ENCODE measurements at regions not wholly inside any gene's neighbourhood (a gene's known extent, or its start where the extent isn't known, plus 50 kb on each side); places are given as distances from the start of the nearest gene placed in this dataset.

- peaks cover 0 to 3% (median 0%) of the 10 kb centered on the region in 3 donors for H3K9me3 ChIP-seq (ENCODE audit: control extremely low read depth in 1 of 3, control insufficient read depth in 2 of 3, insufficient read depth in 1 of 3, low read length in 2 of 3)
- no peak for DNase-seq
- no peaks in the 10 kb centered on the region for H3K4me1 ChIP-seq (ENCODE audit: control insufficient read depth in 2 of 2, insufficient read depth in 2 of 2, low read length in 2 of 2)
- H3K27ac Mint-ChIP-seq, result no peak overlapping the region
- H3K27me3 ChIP-seq (replicated peaks in 1 of 4; ENCODE audit: control extremely low read depth in 1 of 4, control insufficient read depth in 3 of 4, insufficient read depth in 4 of 4, low read length in 3 of 4), result no peaks in the 10 kb centered on the region
- ChIA-PET POLR2A (no interaction called here), CTCF (no interaction called here)
- no peaks in the 10 kb centered on the region for H4K20me1 ChIP-seq (ENCODE audit: control insufficient read depth, insufficient read depth, low read length, poor library complexity, severe bottlenecking)
- H3K4me3 ChIP-seq (ENCODE audit: control extremely low read depth in 1 of 5, extremely low read depth in 1 of 5, insufficient read depth in 1 of 5, low read depth in 2 of 5, low read length in 4 of 5), result no peak overlapping the region
- H3K4me2 ChIP-seq (replicated peaks; ENCODE audit: low read depth, low read length, poor library complexity, severe bottlenecking), result no peak overlapping the region
- peaks cover 5% of the 10 kb centered on the region for H3K27me3 Mint-ChIP-seq
- intact Hi-C loops (cut with micrococcal nuclease), result no loop called here
- H3K27ac ChIP-seq (ENCODE audit: low read length in 2 of 2), result no peak overlapping the region
- H3K36me3 ChIP-seq (replicated peaks in 1 of 2; ENCODE audit: control extremely low read depth in 1 of 2, control insufficient read depth in 1 of 2, extremely low read depth in 1 of 2, insufficient read depth in 2 of 2, low read length in 1 of 2), result no peaks in the 10 kb centered on the region
- no CpG with 5 or more reads among the region's 3 CpGs for WGBS (ENCODE audit: insufficient coverage)
- H3K4me3 Mint-ChIP-seq, result no peak overlapping the region
- no peak overlapping the region for H3K9ac ChIP-seq (ENCODE audit: low read length)
- TF ChIP-seq EZH2 (IDR thresholded peaks at IDR 0.05; ENCODE audit: borderline replicate concordance, insufficient read depth, low read depth, low read length, poor library complexity, severe bottlenecking), result no peak
- TF ChIP-seq, protein P1, sequence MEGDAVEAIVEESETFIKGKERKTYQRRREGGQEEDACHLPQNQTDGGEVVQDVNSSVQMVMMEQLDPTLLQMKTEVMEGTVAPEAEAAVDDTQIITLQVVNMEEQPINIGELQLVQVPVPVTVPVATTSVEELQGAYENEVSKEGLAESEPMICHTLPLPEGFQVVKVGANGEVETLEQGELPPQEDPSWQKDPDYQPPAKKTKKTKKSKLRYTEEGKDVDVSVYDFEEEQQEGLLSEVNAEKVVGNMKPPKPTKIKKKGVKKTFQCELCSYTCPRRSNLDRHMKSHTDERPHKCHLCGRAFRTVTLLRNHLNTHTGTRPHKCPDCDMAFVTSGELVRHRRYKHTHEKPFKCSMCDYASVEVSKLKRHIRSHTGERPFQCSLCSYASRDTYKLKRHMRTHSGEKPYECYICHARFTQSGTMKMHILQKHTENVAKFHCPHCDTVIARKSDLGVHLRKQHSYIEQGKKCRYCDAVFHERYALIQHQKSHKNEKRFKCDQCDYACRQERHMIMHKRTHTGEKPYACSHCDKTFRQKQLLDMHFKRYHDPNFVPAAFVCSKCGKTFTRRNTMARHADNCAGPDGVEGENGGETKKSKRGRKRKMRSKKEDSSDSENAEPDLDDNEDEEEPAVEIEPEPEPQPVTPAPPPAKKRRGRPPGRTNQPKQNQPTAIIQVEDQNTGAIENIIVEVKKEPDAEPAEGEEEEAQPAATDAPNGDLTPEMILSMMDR (IDR thresholded peaks at IDR 0.05), result no peak
- H3K79me2 ChIP-seq (ENCODE audit: control insufficient read depth, insufficient read depth, low read length), result no peaks in the 10 kb centered on the region
- H3K9me3 Mint-ChIP-seq (ENCODE audit: insufficient read depth), result no peaks in the 10 kb centered on the region
- no peak overlapping the region for H2AFZ ChIP-seq (ENCODE audit: insufficient read depth, low read depth, low read length, poor library complexity, severe bottlenecking)
- ATAC-seq (ENCODE audit: low read depth), result no peak
- peaks cover 6% of the 10 kb centered on the region for H3K4me1 Mint-ChIP-seq
Observed at GRCh38 chr4:11489453-11490083, 60.9 kb upstream of the HS3ST1 start.

GRCh38 chr4:11488657-11489452, 60.2 kb upstream of the HS3ST1 start:
- no peak overlapping the region for H3K9ac ChIP-seq (ENCODE audit: low read length)
- H3K4me3 Mint-ChIP-seq, result no peak overlapping the region
- no peak overlapping the region for H3K27ac ChIP-seq (ENCODE audit: low read length in 2 of 2)
- ATAC-seq (ENCODE audit: low read depth), result no peak
- H3K4me1 Mint-ChIP-seq, result peaks cover 6% of the 10 kb centered on the region
- no peak overlapping the region for H3K27ac Mint-ChIP-seq
- intact Hi-C loops (cut with micrococcal nuclease), result no loop called here
- CTCF ChIA-PET, result no interaction called here
- DNase-seq, result no peak
- POLR2A ChIA-PET, result no interaction called here
- H3K27me3 Mint-ChIP-seq, result peaks cover 4% of the 10 kb centered on the region
- TF ChIP-seq EZH2 (IDR thresholded peaks at IDR 0.05; ENCODE audit: borderline replicate concordance, insufficient read depth, low read depth, low read length, poor library complexity, severe bottlenecking), result no peak
- TF ChIP-seq, protein P1 (IDR thresholded peaks at IDR 0.05), result no peak
- H4K20me1 ChIP-seq (ENCODE audit: control insufficient read depth, insufficient read depth, low read length, poor library complexity, severe bottlenecking), result no peaks in the 10 kb centered on the region
- H3K4me1 ChIP-seq (ENCODE audit: control insufficient read depth in 2 of 2, insufficient read depth in 2 of 2, low read length in 2 of 2), result no peaks in the 10 kb centered on the region
- no peak overlapping the region for H2AFZ ChIP-seq (ENCODE audit: insufficient read depth, low read depth, low read length, poor library complexity, severe bottlenecking)
- no peaks in the 10 kb centered on the region for H3K27me3 ChIP-seq (replicated peaks in 1 of 4; ENCODE audit: control extremely low read depth in 1 of 4, control insufficient read depth in 3 of 4, insufficient read depth in 4 of 4, low read length in 3 of 4)
- H3K79me2 ChIP-seq (ENCODE audit: control insufficient read depth, insufficient read depth, low read length), result no peaks in the 10 kb centered on the region
- 88% methylated on average over 6 of the region's 6 CpGs for WGBS (ENCODE audit: insufficient coverage)
- H3K36me3 ChIP-seq (replicated peaks in 1 of 2; ENCODE audit: control extremely low read depth in 1 of 2, control insufficient read depth in 1 of 2, extremely low read depth in 1 of 2, insufficient read depth in 2 of 2, low read length in 1 of 2), result no peaks in the 10 kb centered on the region
- no peak overlapping the region for H3K4me3 ChIP-seq (ENCODE audit: control extremely low read depth in 1 of 5, extremely low read depth in 1 of 5, insufficient read depth in 1 of 5, low read depth in 2 of 5, low read length in 4 of 5)
- no peaks in the 10 kb centered on the region for H3K9me3 Mint-ChIP-seq (ENCODE audit: insufficient read depth)
- no peak overlapping the region for H3K4me2 ChIP-seq (replicated peaks; ENCODE audit: low read depth, low read length, poor library complexity, severe bottlenecking)
- H3K9me3 ChIP-seq (ENCODE audit: control extremely low read depth in 1 of 3, control insufficient read depth in 2 of 3, insufficient read depth in 1 of 3, low read length in 2 of 3), result peaks cover 0 to 3% (median 0%) of the 10 kb centered on the region in 3 donors

Measured in B cell (primary cell).